ENCODE measurements at regions not wholly inside any gene's neighbourhood (a gene's known extent, or its start where the extent isn't known, plus 50 kb on each side); places are given as distances from the start of the nearest gene placed in this dataset.
"Not testable (repeated sequence)": the region's sequence is repeated elsewhere in the genome, so short reads cannot be mapped to it uniquely, and the experiment has no call there.

DNA sequence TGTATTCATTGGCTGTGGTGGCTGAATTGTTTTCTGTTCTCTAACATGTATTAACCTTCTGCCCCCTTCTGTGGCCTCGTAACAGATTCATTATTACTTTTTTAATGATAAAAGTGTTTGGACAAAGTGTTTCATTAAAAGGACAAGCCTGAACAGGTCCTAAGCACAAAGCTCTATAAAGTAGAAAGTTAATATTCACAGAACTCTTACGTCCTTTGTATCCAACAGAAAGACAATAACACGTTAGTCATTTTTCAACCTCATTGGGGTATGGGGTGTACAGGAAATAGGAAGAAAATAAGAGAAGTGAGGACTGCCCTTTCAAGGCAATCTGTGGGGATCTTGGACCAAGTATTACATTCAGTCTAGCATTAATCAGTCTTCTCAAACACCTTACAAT lies 105.5 kb upstream of the RGPD4 start:
- no peaks in the 10 kb centered on the region for H3K4me1 Mint-ChIP-seq
- Histone ChIP-seq H3K4me3 (ENCODE audit: control extremely low read depth in 1 of 5, extremely low read depth in 1 of 5, insufficient read depth in 1 of 5, low read depth in 2 of 5, low read length in 4 of 5) (no peak overlapping the region), H3K4me1 (ENCODE audit: control insufficient read depth in 2 of 2, insufficient read depth in 2 of 2, low read length in 2 of 2) (no peaks in the 10 kb centered on the region), H3K4me2 (replicated peaks; ENCODE audit: low read depth, low read length, poor library complexity, severe bottlenecking) (no peak overlapping the region), H2AFZ (ENCODE audit: insufficient read depth, low read depth, low read length, poor library complexity, severe bottlenecking) (no peak overlapping the region), H3K27ac (ENCODE audit: low read length in 2 of 2) (no peak overlapping the region), H3K27me3 (replicated peaks in 1 of 4; ENCODE audit: control extremely low read depth in 1 of 4, control insufficient read depth in 3 of 4, insufficient read depth in 4 of 4, low read length in 3 of 4) (no peaks in the 10 kb centered on the region), H3K79me2 (ENCODE audit: control insufficient read depth, insufficient read depth, low read length) (no peaks in the 10 kb centered on the region), H3K36me3 (replicated peaks in 1 of 2; ENCODE audit: control extremely low read depth in 1 of 2, control insufficient read depth in 1 of 2, extremely low read depth in 1 of 2, insufficient read depth in 2 of 2, low read length in 1 of 2) (no peaks in the 10 kb centered on the region), H3K9me3 (ENCODE audit: control extremely low read depth in 1 of 3, control insufficient read depth in 2 of 3, insufficient read depth in 1 of 3, low read length in 2 of 3) (no peaks in the 10 kb centered on the region), H3K9ac (ENCODE audit: low read length) (no peak overlapping the region), H4K20me1 (ENCODE audit: control insufficient read depth, insufficient read depth, low read length, poor library complexity, severe bottlenecking) (no peaks in the 10 kb centered on the region)
- no CpG with 5 or more reads among the region's 3 CpGs for WGBS (ENCODE audit: insufficient coverage)
- H3K4me3 Mint-ChIP-seq, result no peak overlapping the region
- no peak overlapping the region for H3K27ac Mint-ChIP-seq
- H3K27me3 Mint-ChIP-seq, result no peaks in the 10 kb centered on the region
- DNase-seq (no peak), ATAC-seq (ENCODE audit: low read depth) (no peak)
- TF ChIP-seq EZH2 (IDR thresholded peaks at IDR 0.05; ENCODE audit: borderline replicate concordance, insufficient read depth, low read depth, low read length, poor library complexity, severe bottlenecking), result no peak
- TF ChIP-seq, protein P1, sequence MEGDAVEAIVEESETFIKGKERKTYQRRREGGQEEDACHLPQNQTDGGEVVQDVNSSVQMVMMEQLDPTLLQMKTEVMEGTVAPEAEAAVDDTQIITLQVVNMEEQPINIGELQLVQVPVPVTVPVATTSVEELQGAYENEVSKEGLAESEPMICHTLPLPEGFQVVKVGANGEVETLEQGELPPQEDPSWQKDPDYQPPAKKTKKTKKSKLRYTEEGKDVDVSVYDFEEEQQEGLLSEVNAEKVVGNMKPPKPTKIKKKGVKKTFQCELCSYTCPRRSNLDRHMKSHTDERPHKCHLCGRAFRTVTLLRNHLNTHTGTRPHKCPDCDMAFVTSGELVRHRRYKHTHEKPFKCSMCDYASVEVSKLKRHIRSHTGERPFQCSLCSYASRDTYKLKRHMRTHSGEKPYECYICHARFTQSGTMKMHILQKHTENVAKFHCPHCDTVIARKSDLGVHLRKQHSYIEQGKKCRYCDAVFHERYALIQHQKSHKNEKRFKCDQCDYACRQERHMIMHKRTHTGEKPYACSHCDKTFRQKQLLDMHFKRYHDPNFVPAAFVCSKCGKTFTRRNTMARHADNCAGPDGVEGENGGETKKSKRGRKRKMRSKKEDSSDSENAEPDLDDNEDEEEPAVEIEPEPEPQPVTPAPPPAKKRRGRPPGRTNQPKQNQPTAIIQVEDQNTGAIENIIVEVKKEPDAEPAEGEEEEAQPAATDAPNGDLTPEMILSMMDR (IDR thresholded peaks at IDR 0.05), result no peak
- CTCF ChIA-PET, result no interaction called here
- intact Hi-C loops (cut with micrococcal nuclease), result no loop called here
- POLR2A ChIA-PET, result no interaction called here
- no peaks in the 10 kb centered on the region for H3K9me3 Mint-ChIP-seq (ENCODE audit: insufficient read depth)

DNA sequence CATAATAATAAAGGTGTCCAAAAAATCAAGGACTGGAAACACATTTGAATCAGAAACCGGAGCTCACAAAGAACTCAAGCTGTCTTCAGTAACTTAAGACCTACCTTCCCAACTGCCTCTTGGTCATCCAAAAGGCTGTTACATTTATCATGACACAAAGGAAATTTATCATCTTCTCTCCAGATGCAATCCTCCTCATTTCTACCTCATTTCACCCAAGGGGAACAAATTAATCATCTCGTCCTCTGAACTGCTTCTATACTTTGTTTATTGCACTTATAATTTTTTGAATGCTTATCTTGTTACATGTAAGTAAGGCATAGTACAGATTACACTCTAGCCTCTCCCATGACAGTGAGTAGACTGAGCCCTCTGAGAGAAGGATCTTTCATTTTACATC lies 105.1 kb upstream of the RGPD4 start:
- CTCF ChIA-PET, result no interaction called here
- no peak overlapping the region for H3K27ac Mint-ChIP-seq
- WGBS (ENCODE audit: insufficient coverage), result 92% methylated on average over 1 of the region's 2 CpGs
- no peaks in the 10 kb centered on the region for H3K79me2 ChIP-seq (ENCODE audit: control insufficient read depth, insufficient read depth, low read length)
- H3K27me3 ChIP-seq (replicated peaks in 1 of 4; ENCODE audit: control extremely low read depth in 1 of 4, control insufficient read depth in 3 of 4, insufficient read depth in 4 of 4, low read length in 3 of 4), result no peaks in the 10 kb centered on the region
- H4K20me1 ChIP-seq (ENCODE audit: control insufficient read depth, insufficient read depth, low read length, poor library complexity, severe bottlenecking), result no peaks in the 10 kb centered on the region
- H3K4me3 ChIP-seq (ENCODE audit: control extremely low read depth in 1 of 5, extremely low read depth in 1 of 5, insufficient read depth in 1 of 5, low read depth in 2 of 5, low read length in 4 of 5), result no peak overlapping the region
- no peaks in the 10 kb centered on the region for H3K4me1 Mint-ChIP-seq
- H3K9me3 Mint-ChIP-seq (ENCODE audit: insufficient read depth), result no peaks in the 10 kb centered on the region
- ATAC-seq (ENCODE audit: low read depth) (no peak), DNase-seq (no peak)
- H3K9me3 ChIP-seq (ENCODE audit: control extremely low read depth in 1 of 3, control insufficient read depth in 2 of 3, insufficient read depth in 1 of 3, low read length in 2 of 3), result no peaks in the 10 kb centered on the region
- H2AFZ ChIP-seq (ENCODE audit: insufficient read depth, low read depth, low read length, poor library complexity, severe bottlenecking), result no peak overlapping the region
- H3K4me2 ChIP-seq (replicated peaks; ENCODE audit: low read depth, low read length, poor library complexity, severe bottlenecking), result no peak overlapping the region
- POLR2A ChIA-PET, result no interaction called here
- TF ChIP-seq, protein P1 (IDR thresholded peaks at IDR 0.05), result no peak
- TF ChIP-seq EZH2 (IDR thresholded peaks at IDR 0.05; ENCODE audit: borderline replicate concordance, insufficient read depth, low read depth, low read length, poor library complexity, severe bottlenecking), result no peak
- no peak overlapping the region for H3K27ac ChIP-seq (ENCODE audit: low read length in 2 of 2)
- intact Hi-C loops (cut with micrococcal nuclease), result no loop called here
- H3K27me3 Mint-ChIP-seq, result no peaks in the 10 kb centered on the region
- no peaks in the 10 kb centered on the region for H3K4me1 ChIP-seq (ENCODE audit: control insufficient read depth in 2 of 2, insufficient read depth in 2 of 2, low read length in 2 of 2)
- no peaks in the 10 kb centered on the region for H3K36me3 ChIP-seq (replicated peaks in 1 of 2; ENCODE audit: control extremely low read depth in 1 of 2, control insufficient read depth in 1 of 2, extremely low read depth in 1 of 2, insufficient read depth in 2 of 2, low read length in 1 of 2)
- H3K4me3 Mint-ChIP-seq, result no peak overlapping the region
- no peak overlapping the region for H3K9ac ChIP-seq (ENCODE audit: low read length)

DNA sequence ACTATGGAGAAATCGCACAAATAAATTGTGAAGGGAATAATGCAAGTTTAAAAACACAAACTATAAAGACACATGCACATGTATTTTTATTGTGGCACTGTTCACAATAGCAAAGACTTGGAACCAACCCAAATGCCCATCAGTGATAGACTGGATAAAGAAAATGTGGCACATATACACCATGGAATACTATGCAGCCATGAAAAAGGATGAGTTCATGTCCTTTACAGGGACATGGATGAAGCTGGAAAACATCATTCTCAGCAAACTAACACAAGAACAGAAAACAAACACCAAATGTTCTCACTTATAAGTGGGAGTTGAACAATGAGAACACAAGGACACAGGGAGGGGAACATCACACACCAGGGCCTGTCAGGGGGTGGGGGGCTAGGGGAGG lies 100.9 kb upstream of the RGPD4 start:
- H3K4me3 Mint-ChIP-seq; intact Hi-C loops (cut with micrococcal nuclease); H3K27me3 ChIP-seq (replicated peaks in 1 of 4; ENCODE audit: control extremely low read depth in 1 of 4, control insufficient read depth in 3 of 4, insufficient read depth in 4 of 4, low read length in 3 of 4); H3K9ac ChIP-seq (ENCODE audit: low read length); H3K27ac ChIP-seq (ENCODE audit: low read length in 2 of 2); DNase-seq; H3K4me3 ChIP-seq (ENCODE audit: control extremely low read depth in 1 of 5, extremely low read depth in 1 of 5, insufficient read depth in 1 of 5, low read depth in 2 of 5, low read length in 4 of 5); H3K4me1 Mint-ChIP-seq; H3K4me1 ChIP-seq (ENCODE audit: control insufficient read depth in 2 of 2, insufficient read depth in 2 of 2, low read length in 2 of 2); H3K36me3 ChIP-seq (replicated peaks in 1 of 2; ENCODE audit: control extremely low read depth in 1 of 2, control insufficient read depth in 1 of 2, extremely low read depth in 1 of 2, insufficient read depth in 2 of 2, low read length in 1 of 2); CTCF ChIA-PET; H3K9me3 ChIP-seq (ENCODE audit: control extremely low read depth in 1 of 3, control insufficient read depth in 2 of 3, insufficient read depth in 1 of 3, low read length in 2 of 3); H4K20me1 ChIP-seq (ENCODE audit: control insufficient read depth, insufficient read depth, low read length, poor library complexity, severe bottlenecking); H2AFZ ChIP-seq (ENCODE audit: insufficient read depth, low read depth, low read length, poor library complexity, severe bottlenecking); H3K79me2 ChIP-seq (ENCODE audit: control insufficient read depth, insufficient read depth, low read length); H3K27ac Mint-ChIP-seq; ATAC-seq (ENCODE audit: low read depth); H3K27me3 Mint-ChIP-seq; POLR2A ChIA-PET; H3K4me2 ChIP-seq (replicated peaks; ENCODE audit: low read depth, low read length, poor library complexity, severe bottlenecking); H3K9me3 Mint-ChIP-seq (ENCODE audit: insufficient read depth): not testable (repeated sequence)
- no CpG with 5 or more reads among the region's 1 CpG for WGBS (ENCODE audit: insufficient coverage)

Data from B cell (primary cell).